PFSK-1 (cell line): ENCODE measurements at regions not wholly inside any gene's neighbourhood (a gene's known extent, or its start where the extent isn't known, plus 50 kb on each side); places are given as distances from the start of the nearest gene placed in this dataset.

Experiments used
- FOXP2 ChIP-seq: optimal IDR thresholded peaks from 2 replicates; pipeline ENCODE3; 2011; ENCODE audit warnings: borderline replicate concordance, control low read depth, inconsistent platforms; ENCODE audit not compliant: insufficient read depth; ENCODE audit errors: extremely low read length, extremely low read depth
- POLR2AphosphoS5 ChIP-seq: IDR thresholded peaks from 2 replicates; pipeline ENCODE4 v1.6.1; 2012; ENCODE audit warnings: low read depth, mild to moderate bottlenecking, control low read depth, low read length, moderate library complexity
- SIN3A ChIP-seq: IDR thresholded peaks from 2 replicates; pipeline ENCODE4 v1.6.1; 2012; ENCODE audit warnings: mild to moderate bottlenecking, low read length, moderate library complexity, borderline replicate concordance; ENCODE audit not compliant: insufficient read depth
- TAF1 ChIP-seq: IDR thresholded peaks from 2 replicates; pipeline ENCODE4 v1.6.1; 2012; ENCODE audit warnings: low read length, control low read depth, borderline replicate concordance; ENCODE audit not compliant: insufficient read depth
- TF ChIP-seq, protein P1 (sequence below), 2 experiments: IDR thresholded peaks; 2 replicates each; pipeline versions ENCODE4 v1.6.1 to v1.8.0; 2011 to 2012; ENCODE audit warnings: low read depth in 2 of 2, low read length in 2 of 2, control low read depth in 1 of 2, inconsistent platforms in 1 of 2, mild to moderate bottlenecking in 1 of 2, moderate library complexity in 1 of 2; ENCODE audit not compliant: insufficient read depth in 1 of 2

DNA sequence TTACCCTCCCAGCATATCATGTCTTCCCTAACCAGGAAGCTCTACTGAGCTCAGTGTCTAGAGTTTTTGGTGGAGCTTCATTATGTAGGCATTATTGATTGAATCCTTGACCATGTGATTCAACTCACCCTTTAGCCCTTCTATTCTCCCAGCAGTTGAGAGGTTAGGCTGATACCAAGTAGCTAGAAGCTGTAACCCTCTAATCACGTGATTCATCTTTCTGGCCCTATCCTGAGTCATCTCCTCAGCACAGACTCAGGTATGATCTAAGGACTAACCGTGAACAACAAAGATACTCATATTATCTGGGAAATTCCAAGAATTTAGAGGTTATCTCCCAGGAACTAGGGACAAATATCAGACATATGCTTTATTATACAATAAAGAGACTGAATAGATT, 625.5 kb downstream of the JRKL start:
- TF ChIP-seq FOXP2 (no peak), POLR2AphosphoS5 (no peak), TAF1 (no peak), SIN3A (no peak)
- TF ChIP-seq, protein P1, sequence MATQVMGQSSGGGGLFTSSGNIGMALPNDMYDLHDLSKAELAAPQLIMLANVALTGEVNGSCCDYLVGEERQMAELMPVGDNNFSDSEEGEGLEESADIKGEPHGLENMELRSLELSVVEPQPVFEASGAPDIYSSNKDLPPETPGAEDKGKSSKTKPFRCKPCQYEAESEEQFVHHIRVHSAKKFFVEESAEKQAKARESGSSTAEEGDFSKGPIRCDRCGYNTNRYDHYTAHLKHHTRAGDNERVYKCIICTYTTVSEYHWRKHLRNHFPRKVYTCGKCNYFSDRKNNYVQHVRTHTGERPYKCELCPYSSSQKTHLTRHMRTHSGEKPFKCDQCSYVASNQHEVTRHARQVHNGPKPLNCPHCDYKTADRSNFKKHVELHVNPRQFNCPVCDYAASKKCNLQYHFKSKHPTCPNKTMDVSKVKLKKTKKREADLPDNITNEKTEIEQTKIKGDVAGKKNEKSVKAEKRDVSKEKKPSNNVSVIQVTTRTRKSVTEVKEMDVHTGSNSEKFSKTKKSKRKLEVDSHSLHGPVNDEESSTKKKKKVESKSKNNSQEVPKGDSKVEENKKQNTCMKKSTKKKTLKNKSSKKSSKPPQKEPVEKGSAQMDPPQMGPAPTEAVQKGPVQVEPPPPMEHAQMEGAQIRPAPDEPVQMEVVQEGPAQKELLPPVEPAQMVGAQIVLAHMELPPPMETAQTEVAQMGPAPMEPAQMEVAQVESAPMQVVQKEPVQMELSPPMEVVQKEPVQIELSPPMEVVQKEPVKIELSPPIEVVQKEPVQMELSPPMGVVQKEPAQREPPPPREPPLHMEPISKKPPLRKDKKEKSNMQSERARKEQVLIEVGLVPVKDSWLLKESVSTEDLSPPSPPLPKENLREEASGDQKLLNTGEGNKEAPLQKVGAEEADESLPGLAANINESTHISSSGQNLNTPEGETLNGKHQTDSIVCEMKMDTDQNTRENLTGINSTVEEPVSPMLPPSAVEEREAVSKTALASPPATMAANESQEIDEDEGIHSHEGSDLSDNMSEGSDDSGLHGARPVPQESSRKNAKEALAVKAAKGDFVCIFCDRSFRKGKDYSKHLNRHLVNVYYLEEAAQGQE (IDR thresholded peaks at IDR 0.05; ENCODE audit: insufficient read depth in 1 of 2, low read depth in 2 of 2, low read length in 2 of 2), result no peak

DNA sequence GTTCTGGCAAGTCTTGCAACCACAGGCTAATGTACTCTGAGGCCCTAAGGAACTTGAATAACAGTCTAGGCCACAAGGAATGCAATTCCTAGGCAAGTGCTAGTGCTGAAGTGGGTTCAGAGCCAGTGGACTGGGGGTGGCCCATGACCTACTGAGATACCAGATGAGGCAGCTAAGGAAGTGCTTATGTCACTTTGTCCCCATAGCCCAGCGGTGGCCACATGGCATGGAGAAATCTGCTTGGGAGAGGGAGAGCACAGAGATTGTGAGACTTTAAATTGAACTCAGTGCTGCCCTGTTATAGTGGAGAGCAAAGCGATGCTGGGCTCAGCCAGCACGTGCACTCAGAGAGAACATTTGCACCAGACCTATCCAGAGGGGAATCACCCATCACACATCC, 629.5 kb downstream of the JRKL start:
- TF ChIP-seq FOXP2 (no peak), SIN3A (no peak), POLR2AphosphoS5 (no peak), TAF1 (no peak)
- TF ChIP-seq, protein P1 (IDR thresholded peaks at IDR 0.05; ENCODE audit: insufficient read depth in 1 of 2, low read depth in 2 of 2, low read length in 2 of 2), result no peak

- TF ChIP-seq TAF1, result no peak
- no peak for TF ChIP-seq FOXP2
- TF ChIP-seq, protein P1 (IDR thresholded peaks at IDR 0.05; ENCODE audit: insufficient read depth in 1 of 2, low read depth in 2 of 2, low read length in 2 of 2), result no peak
- TF ChIP-seq SIN3A, result no peak
- no peak for TF ChIP-seq POLR2AphosphoS5
Observed at GRCh38 chr11:97019754-97020153, 629.9 kb downstream of the JRKL start.

- TF ChIP-seq, protein P1 (IDR thresholded peaks at IDR 0.05; ENCODE audit: insufficient read depth in 1 of 2, low read depth in 2 of 2, low read length in 2 of 2), result peak in 1 of 2 experiments; percentile 36; a peak in 1 of 4 replicates
- TF ChIP-seq FOXP2, result no peak
Observed at GRCh38 chr11:97022955-97023354, 633.1 kb downstream of the JRKL start.

GRCh38 chr11:97028836-97029406, 639.1 kb downstream of the JRKL start:
- TF ChIP-seq, protein P1 (IDR thresholded peaks at IDR 0.05; ENCODE audit: insufficient read depth in 1 of 2, low read depth in 2 of 2, low read length in 2 of 2), result no peak
- TF ChIP-seq TAF1, result no peak
- TF ChIP-seq POLR2AphosphoS5, result no peak
- no peak for TF ChIP-seq FOXP2
- no peak for TF ChIP-seq SIN3A
